ENCODE measurements at regions not wholly inside any gene's neighbourhood (a gene's known extent, or its start where the extent isn't known, plus 50 kb on each side); places are given as distances from the start of the nearest gene placed in this dataset.

- Histone ChIP-seq H3K14ac (ENCODE audit: low read length) (no peak overlapping the region), H3K79me2 (ENCODE audit: control insufficient read depth, insufficient read depth, low read length, poor library complexity) (no peaks in the 10 kb centered on the region), H4K12ac (ENCODE audit: low read depth, low read length) (no peak overlapping the region), H3K27me3 (ENCODE audit: insufficient read depth, low read length) (no peaks in the 10 kb centered on the region), H2AFZ (ENCODE audit: insufficient read depth, low read length, poor library complexity) (no peak overlapping the region), H3K4ac (ENCODE audit: low read depth, low read length) (no peak overlapping the region), H3K9me3 (ENCODE audit: insufficient read depth, low read depth, low read length) (peaks cover 8% of the 10 kb centered on the region), H3K23ac (ENCODE audit: low read length) (no peak overlapping the region), H3K36me3 (ENCODE audit: control insufficient read depth in 1 of 2, insufficient read depth in 2 of 2, low read length in 2 of 2) (no peaks in the 10 kb centered on the region), H3K9ac (ENCODE audit: low read length) (no peak overlapping the region), H3K4me3 (ENCODE audit: low read depth, low read length) (no peak overlapping the region), H2BK12ac (ENCODE audit: low read length) (no peak overlapping the region), H3K4me1 (ENCODE audit: control insufficient read depth in 1 of 2, insufficient read depth in 2 of 2, low read length in 2 of 2) (no peaks in the 10 kb centered on the region), H2BK5ac (ENCODE audit: low read depth, low read length, poor library complexity) (no peak overlapping the region), H2AK5ac (ENCODE audit: low read length) (no peak overlapping the region), H3K27ac (ENCODE audit: low read depth, low read length) (no peak overlapping the region), H4K8ac (ENCODE audit: low read depth, low read length) (no peak overlapping the region), H3K18ac (ENCODE audit: low read length) (no peak overlapping the region), H3K79me1 (ENCODE audit: low read length) (no peaks in the 10 kb centered on the region), H2BK120ac (ENCODE audit: insufficient read depth, low read length, poor library complexity) (no peak overlapping the region), H3K4me2 (ENCODE audit: low read length) (no peak overlapping the region), H4K91ac (ENCODE audit: low read depth, low read length) (no peak overlapping the region)
- WGBS (ENCODE audit: extremely low coverage, insufficient coverage, insufficient read length) = no CpG with 5 or more reads among the region's 1 CpG
- no peak for DNase-seq
These were observed 78.0 kb downstream of the SEC16B start for GRCh38 chr1:177891809-177892208.

- no CpG with 5 or more reads among the region's 1 CpG for WGBS (ENCODE audit: extremely low coverage, insufficient coverage, insufficient read length)
These were observed 79.4 kb downstream of the SEC16B start for GRCh38 chr1:177890479-177890878.

GRCh38 chr1:177884479-177885021 lies 85.3 kb downstream of the SEC16B start:
- Histone ChIP-seq H2BK12ac (ENCODE audit: low read length) (no peak overlapping the region), H3K18ac (ENCODE audit: low read length) (no peak overlapping the region), H3K79me2 (ENCODE audit: control insufficient read depth, insufficient read depth, low read length, poor library complexity) (no peaks in the 10 kb centered on the region), H3K4ac (ENCODE audit: low read depth, low read length) (no peak overlapping the region), H3K14ac (ENCODE audit: low read length) (no peak overlapping the region), H3K36me3 (ENCODE audit: control insufficient read depth in 1 of 2, insufficient read depth in 2 of 2, low read length in 2 of 2) (no peaks in the 10 kb centered on the region), H3K27ac (ENCODE audit: low read depth, low read length) (no peak overlapping the region), H2BK5ac (ENCODE audit: low read depth, low read length, poor library complexity) (no peak overlapping the region), H2BK120ac (ENCODE audit: insufficient read depth, low read length, poor library complexity) (no peak overlapping the region), H2AK5ac (ENCODE audit: low read length) (no peak overlapping the region), H3K4me1 (ENCODE audit: control insufficient read depth in 1 of 2, insufficient read depth in 2 of 2, low read length in 2 of 2) (no peaks in the 10 kb centered on the region), H4K91ac (ENCODE audit: low read depth, low read length) (no peak overlapping the region), H3K27me3 (ENCODE audit: insufficient read depth, low read length) (no peaks in the 10 kb centered on the region), H3K9ac (ENCODE audit: low read length) (no peak overlapping the region), H3K4me2 (ENCODE audit: low read length) (no peak overlapping the region), H3K79me1 (ENCODE audit: low read length) (no peaks in the 10 kb centered on the region), H4K12ac (ENCODE audit: low read depth, low read length) (no peak overlapping the region), H3K23ac (ENCODE audit: low read length) (no peak overlapping the region), H2AFZ (ENCODE audit: insufficient read depth, low read length, poor library complexity) (no peak overlapping the region), H3K9me3 (ENCODE audit: insufficient read depth, low read depth, low read length) (no peaks in the 10 kb centered on the region), H3K4me3 (ENCODE audit: low read depth, low read length) (no peak overlapping the region), H4K8ac (ENCODE audit: low read depth, low read length) (no peak overlapping the region)
- peak in 1 of 2 donors; percentile 14 for DNase-seq

More at GRCh38 chr1:177890479-177890878, 79.4 kb downstream of the SEC16B start:
- H3K23ac ChIP-seq (ENCODE audit: low read length) = no peak overlapping the region
- no peak overlapping the region for H3K18ac ChIP-seq (ENCODE audit: low read length)
- H3K4ac ChIP-seq (ENCODE audit: low read depth, low read length) = no peak overlapping the region
- H3K9me3 ChIP-seq (ENCODE audit: insufficient read depth, low read depth, low read length) = peaks cover 8% of the 10 kb centered on the region
- H3K36me3 ChIP-seq (ENCODE audit: control insufficient read depth in 1 of 2, insufficient read depth in 2 of 2, low read length in 2 of 2) = no peaks in the 10 kb centered on the region
- no peak overlapping the region for H2BK12ac ChIP-seq (ENCODE audit: low read length)
- H3K79me1 ChIP-seq (ENCODE audit: low read length) = no peaks in the 10 kb centered on the region
- DNase-seq = no peak
- H4K91ac ChIP-seq (ENCODE audit: low read depth, low read length) = no peak overlapping the region
- no peaks in the 10 kb centered on the region for H3K79me2 ChIP-seq (ENCODE audit: control insufficient read depth, insufficient read depth, low read length, poor library complexity)
- H3K4me2 ChIP-seq (ENCODE audit: low read length) = no peak overlapping the region
- H2BK5ac ChIP-seq (ENCODE audit: low read depth, low read length, poor library complexity) = no peak overlapping the region
- H3K14ac ChIP-seq (ENCODE audit: low read length) = no peak overlapping the region
- no peak overlapping the region for H3K4me3 ChIP-seq (ENCODE audit: low read depth, low read length)
- no peaks in the 10 kb centered on the region for H3K27me3 ChIP-seq (ENCODE audit: insufficient read depth, low read length)
- H4K8ac ChIP-seq (ENCODE audit: low read depth, low read length) = no peak overlapping the region
- no peak overlapping the region for H2AK5ac ChIP-seq (ENCODE audit: low read length)
- no peak overlapping the region for H2AFZ ChIP-seq (ENCODE audit: insufficient read depth, low read length, poor library complexity)
- H2BK120ac ChIP-seq (ENCODE audit: insufficient read depth, low read length, poor library complexity) = no peak overlapping the region
- no peaks in the 10 kb centered on the region for H3K4me1 ChIP-seq (ENCODE audit: control insufficient read depth in 1 of 2, insufficient read depth in 2 of 2, low read length in 2 of 2)
- H4K12ac ChIP-seq (ENCODE audit: low read depth, low read length) = no peak overlapping the region
- H3K9ac ChIP-seq (ENCODE audit: low read length) = no peak overlapping the region
- H3K27ac ChIP-seq (ENCODE audit: low read depth, low read length) = no peak overlapping the region

- H3K27me3 ChIP-seq (ENCODE audit: insufficient read depth, low read length) = no peaks in the 10 kb centered on the region
- no peak overlapping the region for H4K91ac ChIP-seq (ENCODE audit: low read depth, low read length)
- H4K8ac ChIP-seq (ENCODE audit: low read depth, low read length) = no peak overlapping the region
- no peak overlapping the region for H3K4me3 ChIP-seq (ENCODE audit: low read depth, low read length)
- H4K12ac ChIP-seq (ENCODE audit: low read depth, low read length) = no peak overlapping the region
- H3K9me3 ChIP-seq (ENCODE audit: insufficient read depth, low read depth, low read length) = no peaks in the 10 kb centered on the region
- no peak overlapping the region for H3K27ac ChIP-seq (ENCODE audit: low read depth, low read length)
- H3K36me3 ChIP-seq (ENCODE audit: control insufficient read depth in 1 of 2, insufficient read depth in 2 of 2, low read length in 2 of 2) = no peaks in the 10 kb centered on the region
- WGBS (ENCODE audit: extremely low coverage, insufficient coverage, insufficient read length) = no CpG with 5 or more reads among the region's 3 CpGs
- H3K4me1 ChIP-seq (ENCODE audit: control insufficient read depth in 1 of 2, insufficient read depth in 2 of 2, low read length in 2 of 2) = no peaks in the 10 kb centered on the region
- no peak for DNase-seq
- H2AK5ac ChIP-seq (ENCODE audit: low read length) = no peak overlapping the region
- no peak overlapping the region for H2BK12ac ChIP-seq (ENCODE audit: low read length)
- H3K18ac ChIP-seq (ENCODE audit: low read length) = no peak overlapping the region
- H3K23ac ChIP-seq (ENCODE audit: low read length) = no peak overlapping the region
- no peak overlapping the region for H2BK5ac ChIP-seq (ENCODE audit: low read depth, low read length, poor library complexity)
- H3K79me2 ChIP-seq (ENCODE audit: control insufficient read depth, insufficient read depth, low read length, poor library complexity) = no peaks in the 10 kb centered on the region
- no peak overlapping the region for H3K14ac ChIP-seq (ENCODE audit: low read length)
- no peak overlapping the region for H2BK120ac ChIP-seq (ENCODE audit: insufficient read depth, low read length, poor library complexity)
- no peaks in the 10 kb centered on the region for H3K79me1 ChIP-seq (ENCODE audit: low read length)
- no peak overlapping the region for H2AFZ ChIP-seq (ENCODE audit: insufficient read depth, low read length, poor library complexity)
- no peak overlapping the region for H3K4me2 ChIP-seq (ENCODE audit: low read length)
- H3K9ac ChIP-seq (ENCODE audit: low read length) = no peak overlapping the region
- no peak overlapping the region for H3K4ac ChIP-seq (ENCODE audit: low read depth, low read length)
These were observed 86.3 kb downstream of the SEC16B start for GRCh38 chr1:177883581-177883980.
